ENCODE measurements at regions not wholly inside any gene's neighbourhood (a gene's known extent, or its start where the extent isn't known, plus 50 kb on each side); places are given as distances from the start of the nearest gene placed in this dataset.
"Not testable (repeated sequence)": the region's sequence is repeated elsewhere in the genome, so short reads cannot be mapped to it uniquely, and the experiment has no call there.

DNA sequence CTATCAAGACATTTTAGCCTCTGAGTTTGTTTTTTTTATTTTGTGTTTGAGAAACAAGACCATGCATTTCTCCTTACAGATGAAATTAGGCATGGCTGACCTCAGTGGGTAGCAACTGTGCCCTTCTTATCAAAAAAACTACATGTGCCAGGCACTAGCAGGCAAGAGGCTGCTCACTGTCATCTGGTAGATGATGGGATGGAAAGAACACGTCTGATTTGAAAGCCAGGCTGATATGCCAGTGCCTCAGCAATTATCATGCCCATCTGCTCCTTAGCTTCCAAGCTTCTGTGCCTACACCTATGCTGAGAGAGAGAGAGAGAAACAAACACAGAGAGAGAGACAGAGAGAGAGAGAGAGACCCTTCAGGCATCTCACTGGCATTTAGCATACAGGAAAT lies 149.9 kb downstream of the C6orf118 start:
- Histone ChIP-seq H3K4me1 (no peaks in the 10 kb centered on the region), H3K27ac (no peak overlapping the region), H3K27me3 (no peaks in the 10 kb centered on the region), H3K4me3 (no peak overlapping the region), H3K9me3 (no peaks in the 10 kb centered on the region), H3K36me3 (no peaks in the 10 kb centered on the region)
- TF ChIP-seq EP300 (IDR thresholded peaks at IDR 0.05) (no peak), POLR2AphosphoS5 (IDR thresholded peaks at IDR 0.05) (no peak)
- TF ChIP-seq, protein P1, sequence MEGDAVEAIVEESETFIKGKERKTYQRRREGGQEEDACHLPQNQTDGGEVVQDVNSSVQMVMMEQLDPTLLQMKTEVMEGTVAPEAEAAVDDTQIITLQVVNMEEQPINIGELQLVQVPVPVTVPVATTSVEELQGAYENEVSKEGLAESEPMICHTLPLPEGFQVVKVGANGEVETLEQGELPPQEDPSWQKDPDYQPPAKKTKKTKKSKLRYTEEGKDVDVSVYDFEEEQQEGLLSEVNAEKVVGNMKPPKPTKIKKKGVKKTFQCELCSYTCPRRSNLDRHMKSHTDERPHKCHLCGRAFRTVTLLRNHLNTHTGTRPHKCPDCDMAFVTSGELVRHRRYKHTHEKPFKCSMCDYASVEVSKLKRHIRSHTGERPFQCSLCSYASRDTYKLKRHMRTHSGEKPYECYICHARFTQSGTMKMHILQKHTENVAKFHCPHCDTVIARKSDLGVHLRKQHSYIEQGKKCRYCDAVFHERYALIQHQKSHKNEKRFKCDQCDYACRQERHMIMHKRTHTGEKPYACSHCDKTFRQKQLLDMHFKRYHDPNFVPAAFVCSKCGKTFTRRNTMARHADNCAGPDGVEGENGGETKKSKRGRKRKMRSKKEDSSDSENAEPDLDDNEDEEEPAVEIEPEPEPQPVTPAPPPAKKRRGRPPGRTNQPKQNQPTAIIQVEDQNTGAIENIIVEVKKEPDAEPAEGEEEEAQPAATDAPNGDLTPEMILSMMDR (IDR thresholded peaks at IDR 0.05): no peak
- 21% methylated on average over 1 of the region's 1 CpG; no CpG with 5 or more reads in 1 of the 2 donors for WGBS, 2 donors (ENCODE audit: low coverage in 1 of 2)
- ATAC-seq: no peak

DNA sequence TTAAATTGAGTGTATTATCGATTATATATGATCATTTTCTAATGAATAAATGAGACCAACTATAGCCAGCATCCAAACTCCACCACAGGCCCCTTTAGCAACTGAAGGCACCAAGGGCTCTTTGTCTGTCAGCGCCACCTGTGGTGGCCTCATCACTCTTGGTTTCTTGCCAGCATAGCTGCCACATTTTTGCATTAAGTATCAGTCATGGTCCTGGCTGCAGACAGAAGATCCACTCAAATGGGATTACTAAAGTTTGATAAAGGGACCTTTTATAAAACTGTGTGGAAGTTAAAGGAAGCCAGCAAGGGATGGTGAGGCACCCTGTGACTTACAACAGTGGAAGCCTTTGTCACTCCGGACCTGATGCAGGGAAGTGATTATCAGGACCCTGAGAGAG lies 162.9 kb downstream of the C6orf118 start:
- Histone ChIP-seq H3K27ac (no peak overlapping the region), H3K27me3 (no peaks in the 10 kb centered on the region), H3K4me1 (no peaks in the 10 kb centered on the region), H3K9me3 (peaks cover 0 to 5% (median 0%) of the 10 kb centered on the region in 3 donors), H3K36me3 (no peaks in the 10 kb centered on the region), H3K4me3 (no peak overlapping the region)
- TF ChIP-seq, protein P1 (IDR thresholded peaks at IDR 0.05): no peak
- TF ChIP-seq POLR2AphosphoS5 (IDR thresholded peaks at IDR 0.05): no peak
- TF ChIP-seq EP300 (IDR thresholded peaks at IDR 0.05): no peak
- no peak for TF ChIP-seq POLR2A (IDR thresholded peaks at IDR 0.05)
- no peak for ATAC-seq
- WGBS, 2 donors (ENCODE audit: low coverage in 1 of 2): 72 to 75% methylated on average over 3 of the region's 3 CpGs

DNA sequence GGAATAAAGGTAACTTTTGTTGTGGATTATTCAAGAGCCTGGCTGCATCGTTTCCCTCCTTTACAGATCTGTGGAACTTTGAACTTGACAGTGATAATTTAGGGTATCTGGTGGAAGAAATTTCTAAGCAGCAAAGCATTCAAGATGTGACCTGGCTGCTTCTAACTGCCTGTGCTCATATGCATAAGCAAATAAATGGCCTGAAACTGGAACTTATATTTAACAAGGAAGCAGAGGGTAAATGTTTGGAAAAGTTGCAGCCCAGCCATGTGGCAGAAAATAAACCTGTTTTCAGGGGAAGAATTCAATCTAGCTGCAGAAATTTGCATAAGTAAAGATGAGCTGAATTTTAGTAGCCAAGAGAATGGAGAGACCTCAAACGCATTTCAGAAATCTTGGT lies 173.5 kb downstream of the C6orf118 start:
- 81% methylated on average over 2 of the region's 2 CpGs; no CpG with 5 or more reads in 1 of the 2 donors for WGBS, 2 donors (ENCODE audit: low coverage in 1 of 2)
- H3K4me1 ChIP-seq: no peaks in the 10 kb centered on the region
- no peak for ATAC-seq
- no peaks in the 10 kb centered on the region for H3K27me3 ChIP-seq
- H3K9me3 ChIP-seq: peaks cover 0 to 31% (median 0%) of the 10 kb centered on the region in 3 donors
- TF ChIP-seq, protein P1 (IDR thresholded peaks at IDR 0.05): no peak
- TF ChIP-seq POLR2AphosphoS5 (IDR thresholded peaks at IDR 0.05) (no peak), EP300 (IDR thresholded peaks at IDR 0.05) (no peak), POLR2A (IDR thresholded peaks at IDR 0.05) (no peak)
- H3K36me3 ChIP-seq: no peaks in the 10 kb centered on the region
- H3K4me3 ChIP-seq: no peak overlapping the region
- H3K27ac ChIP-seq: no peak overlapping the region

DNA sequence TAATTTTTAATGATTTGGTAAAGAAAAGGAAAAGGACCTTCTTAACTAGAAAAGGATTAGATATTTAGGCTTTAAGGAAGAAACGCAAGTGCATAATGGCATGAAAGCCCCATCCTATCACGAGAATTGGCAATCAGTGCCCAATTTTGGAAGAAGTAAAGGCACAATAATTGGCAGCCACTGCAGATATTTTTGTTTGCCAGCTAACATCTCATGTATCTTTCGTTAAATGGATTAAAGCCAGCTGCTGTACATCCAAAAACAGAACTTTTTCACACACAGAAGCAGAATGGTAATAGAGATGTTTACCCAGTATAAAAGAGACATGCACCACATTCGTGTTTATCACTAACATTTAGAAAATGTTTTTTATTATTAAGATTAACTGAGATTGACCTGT lies 180.3 kb downstream of the C6orf118 start:
- Histone ChIP-seq H3K4me3 (no peak overlapping the region), H3K4me1 (no peaks in the 10 kb centered on the region), H3K9me3 (peaks cover 0 to 4% (median 0%) of the 10 kb centered on the region in 3 donors), H3K36me3 (no peaks in the 10 kb centered on the region), H3K27ac (no peak overlapping the region), H3K27me3 (no peaks in the 10 kb centered on the region)
- ATAC-seq: no peak
- TF ChIP-seq EP300 (IDR thresholded peaks at IDR 0.05) (no peak), POLR2AphosphoS5 (IDR thresholded peaks at IDR 0.05) (no peak), POLR2A (IDR thresholded peaks at IDR 0.05) (no peak)
- TF ChIP-seq, protein P1 (IDR thresholded peaks at IDR 0.05): no peak
- WGBS, 2 donors (ENCODE audit: low coverage in 1 of 2): 63 to 67% methylated on average over 4 of the region's 4 CpGs

DNA sequence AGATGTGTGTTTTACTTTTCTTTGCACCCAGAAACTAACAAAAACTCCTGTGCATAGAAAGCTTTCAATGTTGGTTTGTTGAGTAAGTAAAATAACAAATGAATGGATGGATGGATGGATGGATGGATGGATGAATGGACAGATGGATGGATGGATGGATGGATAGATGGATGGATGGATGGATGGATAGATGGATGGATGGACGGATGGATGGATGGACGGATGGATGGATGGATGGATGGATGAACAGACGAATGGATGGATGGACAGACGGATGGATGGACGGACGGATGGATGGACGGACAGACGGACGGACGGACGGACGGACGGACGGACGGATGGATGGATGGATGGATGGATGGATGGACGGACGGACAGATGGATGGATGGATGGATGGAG lies 181.7 kb downstream of the C6orf118 start:
- ATAC-seq, H3K4me1 ChIP-seq, H3K27ac ChIP-seq, H3K27me3 ChIP-seq, H3K9me3 ChIP-seq, H3K36me3 ChIP-seq, H3K4me3 ChIP-seq: not testable (repeated sequence)
- 78 to 91% methylated on average over 17 of the region's 17 CpGs for WGBS, 2 donors (ENCODE audit: low coverage in 1 of 2)

DNA sequence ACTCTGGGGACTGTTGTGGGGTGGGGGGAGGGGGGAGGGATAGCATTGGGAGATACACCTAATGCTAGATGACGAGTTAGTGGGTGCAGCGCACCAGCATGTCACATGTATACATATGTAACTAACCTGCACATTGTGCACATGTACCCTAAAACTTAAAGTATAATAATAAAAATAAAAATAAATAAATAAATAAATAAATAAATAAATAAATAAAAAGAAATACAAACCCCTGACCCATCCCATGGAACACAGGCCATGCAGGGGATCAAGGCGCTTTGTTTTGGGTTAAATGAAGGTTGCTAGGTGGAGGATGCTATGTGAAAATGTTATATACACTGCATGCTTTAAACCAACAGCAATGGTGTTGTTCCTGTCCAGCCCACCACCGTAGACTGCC lies 184.7 kb downstream of the C6orf118 start:
- not testable (repeated sequence) for H3K9me3 ChIP-seq, ATAC-seq, H3K27me3 ChIP-seq, H3K27ac ChIP-seq, H3K36me3 ChIP-seq, H3K4me3 ChIP-seq, H3K4me1 ChIP-seq
- 65 to 85% methylated on average over 2 of the region's 4 CpGs for WGBS, 2 donors (ENCODE audit: low coverage in 1 of 2)
